ENCODE measurements at regions not wholly inside any gene's neighbourhood (a gene's known extent, or its start where the extent isn't known, plus 50 kb on each side); places are given as distances from the start of the nearest gene placed in this dataset.

DNA sequence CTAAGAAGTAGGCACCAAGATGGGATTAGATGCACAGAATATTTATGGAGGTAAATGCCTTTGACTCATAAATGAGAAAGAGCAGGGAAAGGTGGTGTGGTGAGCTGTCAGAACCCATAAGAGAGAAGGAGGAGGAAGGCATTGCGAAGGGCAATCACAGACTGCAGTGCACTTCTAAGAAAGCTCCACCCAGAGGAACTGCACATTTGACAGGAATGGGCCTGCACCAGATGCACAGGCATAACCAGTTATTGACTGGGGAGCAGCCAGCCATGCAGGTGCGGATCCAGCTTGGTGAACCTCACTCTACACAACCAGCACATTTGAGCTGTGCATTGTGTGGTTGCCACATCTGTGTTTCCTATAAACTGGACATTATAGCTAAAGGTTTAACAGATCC, 62.2 kb upstream of the L3MBTL4 start:
- Histone ChIP-seq H3K36me3 (ENCODE audit: control insufficient read depth in 2 of 4, insufficient read depth in 4 of 4, low read length in 3 of 4) (no peaks in the 10 kb centered on the region), H3K9ac (replicated peaks in 1 of 4; ENCODE audit: extremely low read depth in 1 of 4, low read depth in 3 of 4, low read length in 3 of 4) (no peak overlapping the region), H3K4ac (replicated peaks; ENCODE audit: insufficient read length, low read depth, low read length) (no peak overlapping the region), H3K23me2 (ENCODE audit: low read depth, low read length) (no peaks in the 10 kb centered on the region), H3K79me1 (ENCODE audit: low read depth, low read length) (no peaks in the 10 kb centered on the region), H2BK12ac (ENCODE audit: low read depth, low read length) (no peak overlapping the region), H3K18ac (ENCODE audit: extremely low read depth, low read length) (no peak overlapping the region), H4K20me1 (replicated peaks in 1 of 2; ENCODE audit: control insufficient read depth in 1 of 2, insufficient read depth in 2 of 2, low read length in 2 of 2) (no peaks in the 10 kb centered on the region), H2BK15ac (ENCODE audit: low read length) (no peak overlapping the region), H2BK20ac (ENCODE audit: low read length) (no peak overlapping the region), H3K23ac (ENCODE audit: insufficient read length) (no peak overlapping the region), H2AK5ac (ENCODE audit: low read depth, low read length) (no peak overlapping the region), H2BK120ac (replicated peaks; ENCODE audit: low read depth, low read length) (no peak overlapping the region), H3K4me2 (ENCODE audit: insufficient read depth in 1 of 2, low read depth in 2 of 2, low read length in 2 of 2) (no peak overlapping the region), H3K56ac (replicated peaks; ENCODE audit: insufficient read length, low read depth, low read length) (no peak overlapping the region), H2BK5ac (ENCODE audit: low read depth, low read length) (no peak overlapping the region), H3K9me3 (ENCODE audit: insufficient read depth in 2 of 2, low read depth in 1 of 2, low read length in 1 of 2) (no peaks in the 10 kb centered on the region), H4K8ac (ENCODE audit: extremely low read depth, insufficient read depth, low read length) (no peak overlapping the region), H3K79me2 (ENCODE audit: control insufficient read depth in 1 of 2, insufficient read depth in 2 of 2, low read length in 2 of 2) (no peaks in the 10 kb centered on the region), H3K4me1 (replicated peaks in 1 of 4; ENCODE audit: control insufficient read depth in 3 of 4, insufficient read depth in 4 of 4, low read length in 3 of 4) (no peaks in the 10 kb centered on the region), H3K27ac (ENCODE audit: low read depth, low read length) (no peak overlapping the region), H2AFZ (ENCODE audit: low read length) (no peak overlapping the region), H3K4me3 (ENCODE audit: extremely low read depth in 1 of 4, insufficient read depth in 2 of 4, low read depth in 3 of 4, low read length in 4 of 4) (no peak overlapping the region), H3K14ac (ENCODE audit: insufficient read length) (no peak overlapping the region), H4K91ac (replicated peaks; ENCODE audit: insufficient read length, low read length) (no peak overlapping the region), H4K5ac (ENCODE audit: insufficient read length, low read depth, low read length) (no peak overlapping the region), H3K27me3 (replicated peaks in 1 of 4; ENCODE audit: control insufficient read depth in 3 of 4, extremely low read depth in 1 of 4, insufficient read depth in 3 of 4, low read length in 3 of 4) (no peaks in the 10 kb centered on the region)
- no peak for TF ChIP-seq JUN (IDR thresholded peaks at IDR 0.05; ENCODE audit: low read depth, low read length)
- no peak for TF ChIP-seq RFX5 (IDR thresholded peaks at IDR 0.05; ENCODE audit: borderline replicate concordance, low read depth, low read length)
- no peak for TF ChIP-seq SUZ12 (IDR thresholded peaks at IDR 0.05; ENCODE audit: low read length)
- TF ChIP-seq KDM1A (IDR thresholded peaks at IDR 0.05; ENCODE audit: borderline replicate concordance, low read length), result no peak
- TF ChIP-seq CBX5 (IDR thresholded peaks at IDR 0.05; ENCODE audit: low read depth, low read length), result no peak
- no peak for TF ChIP-seq TAF1 (IDR thresholded peaks at IDR 0.05; ENCODE audit: low read depth, low read length)
- ChIA-PET POLR2A (ENCODE audit: partially characterized antibody) (no interaction called here), CTCF (ENCODE audit: partially characterized antibody) (interaction anchor here (0.7 to 0.9 kb wide), 2 partner anchors 9 to 608 kb away, joined by 3 read pairs; no protein-coding TSS in a partner anchor)
- WGBS, 2 experiments (ENCODE audit: extremely low coverage in 1 of 2, insufficient coverage in 1 of 2, insufficient read length in 1 of 2, insufficient replicate concordance in 2 of 2, low coverage in 1 of 2, low lambda C conversion rate in 2 of 2, missing lambda C conversion rate in 1 of 2), result 100% methylated on average over 2 of the region's 2 CpGs; no CpG with 5 or more reads in 1 of the 2 experiments
- FAIRE-seq (no peak), DNase-seq (ENCODE audit: low read depth in 1 of 2, low spot score in 2 of 2) (no peak)
